Naive thymus-derived CD4-positive, alpha-beta T cell (primary cell): ENCODE measurements at regions not wholly inside any gene's neighbourhood (a gene's known extent, or its start where the extent isn't known, plus 50 kb on each side); places are given as distances from the start of the nearest gene placed in this dataset.

Source experiments
- ATAC-seq: fragments of 150-1000 bp; cut with Tn5 transposase; 2 replicates; pipeline ENCODE4 v1.10.0; 2021; ENCODE audit warnings: mild to moderate bottlenecking, moderate library complexity
- CTCF ChIA-PET: fragments of 350-600 bp; sonication (Branson Sonifier 250); formaldehyde crosslinking; loops from one replicate; lab custom pipeline; 2021; ENCODE audit warnings: antibody characterized with exemption; lab: Charles Lee
- POLR2A ChIA-PET: fragments of 350-600 bp; sonication (Branson Sonifier 250); formaldehyde crosslinking; loops from one replicate; lab custom pipeline; 2021; ENCODE audit warnings: antibody characterized with exemption, inconsistent platforms; lab: Charles Lee
- DNase-seq, 9 donors: peaks; one replicate each; pipeline versions ENCODE4 v3.0.0 to v3.0.0-alpha.2; 2020 to 2022; ENCODE audit warnings: mixed read lengths in 1 of 9
- H3K27ac ChIP-seq: one replicate; pipeline ENCODE4 v1.7.0; 2013; ENCODE audit warnings: mild to moderate bottlenecking, low read depth, low read length, moderate library complexity
- H3K27me3 ChIP-seq, 2 donors: one replicate each; pipeline ENCODE4 v1.7.0; 2013; ENCODE audit warnings: low read length in 2 of 2, mild to moderate bottlenecking in 2 of 2, moderate library complexity in 2 of 2; ENCODE audit not compliant: control insufficient read depth in 2 of 2, insufficient read depth in 2 of 2
- H3K36me3 ChIP-seq, 3 experiments: 1 replicate in 2 of 3; 2 replicates in 1 of 3; pipeline ENCODE4 v1.7.0; 2013; ENCODE audit warnings: low read length in 3 of 3, mild to moderate bottlenecking in 3 of 3, moderate library complexity in 1 of 3; ENCODE audit not compliant: insufficient read depth in 3 of 3, control insufficient read depth in 2 of 3
- H3K4me1 ChIP-seq, 2 donors: one replicate each; pipeline ENCODE4 v1.7.0; 2013; ENCODE audit warnings: low read length in 2 of 2, mild to moderate bottlenecking in 2 of 2, moderate library complexity in 1 of 2; ENCODE audit not compliant: control insufficient read depth in 2 of 2, insufficient read depth in 2 of 2
- H3K4me3 ChIP-seq: 2 replicates; pipeline ENCODE4 v1.7.0; 2013; ENCODE audit warnings: mild to moderate bottlenecking, low read length
- H3K9me3 ChIP-seq, 3 experiments: 1 replicate in 2 of 3; 2 replicates in 1 of 3; pipeline ENCODE4 v1.7.0; 2013; ENCODE audit warnings: low read length in 3 of 3; ENCODE audit not compliant: control insufficient read depth in 2 of 3
- H3K27ac Mint-ChIP-seq, 9 donors: one replicate each; pipeline ENCODE4 v1.8.0; 2020 to 2022; ENCODE audit warnings: mixed read lengths in 9 of 9, mild to moderate bottlenecking in 8 of 9, moderate library complexity in 5 of 9, inconsistent platforms in 2 of 9
- H3K27me3 Mint-ChIP-seq, 5 donors: one replicate each; pipeline ENCODE4 v1.8.0; 2021 to 2022; ENCODE audit warnings: mixed read lengths in 5 of 5, mild to moderate bottlenecking in 1 of 5
- H3K36me3 Mint-ChIP-seq, 5 donors: one replicate each; pipeline ENCODE4 v1.8.0; 2020 to 2022; ENCODE audit warnings: mixed read lengths in 5 of 5, mild to moderate bottlenecking in 3 of 5, inconsistent platforms in 1 of 5
- H3K4me1 Mint-ChIP-seq, 7 donors: one replicate each; pipeline ENCODE4 v1.8.0; 2020 to 2022; ENCODE audit warnings: mixed read lengths in 7 of 7, mild to moderate bottlenecking in 3 of 7, inconsistent platforms in 1 of 7
- H3K4me3 Mint-ChIP-seq, 10 donors: one replicate each; pipeline ENCODE4 v1.8.0; 2020 to 2022; ENCODE audit warnings: mild to moderate bottlenecking in 10 of 10, mixed read lengths in 10 of 10, moderate library complexity in 6 of 10, inconsistent platforms in 2 of 10
- H3K9me3 Mint-ChIP-seq, 11 donors: one replicate each; pipeline ENCODE4 v1.8.0; 2020 to 2022; ENCODE audit warnings: mixed read lengths in 11 of 11, mild to moderate bottlenecking in 4 of 11, inconsistent platforms in 1 of 11, moderate library complexity in 1 of 11
- intact Hi-C, 2 donors: fragments of 100-400 bp; cut with micrococcal nuclease; formaldehyde crosslinking; loops; one replicate each; pipeline ENCODE4 v1.15.1; 2023

- intact Hi-C loops: no loop called here
- Mint-ChIP-seq H3K4me1 (peaks cover 0 to 5% (median 0%) of the 10 kb centered on the region in 7 donors), H3K27me3 (no peaks in the 10 kb centered on the region), H3K36me3 (no peaks in the 10 kb centered on the region), H3K9me3 (peaks cover 0 to 6% (median 0%) of the 10 kb centered on the region in 11 donors), H3K27ac (no peak overlapping the region), H3K4me3 (no peak overlapping the region)
- no peak overlapping the region for H3K27ac ChIP-seq
- no peaks in the 10 kb centered on the region for H3K36me3 ChIP-seq
- no peak for ATAC-seq
- DNase-seq: peak in 3 of 9 donors; percentile 18 to 33 (median 19)
- CTCF ChIA-PET: no interaction called here
- H3K27me3 ChIP-seq: no peaks in the 10 kb centered on the region
- POLR2A ChIA-PET: no interaction called here
- H3K4me3 ChIP-seq: no peak overlapping the region
- no peaks in the 10 kb centered on the region for H3K4me1 ChIP-seq
- no peaks in the 10 kb centered on the region for H3K9me3 ChIP-seq
Observed at GRCh38 chrX:82218361-82218760, 1016.5 kb downstream of the SH3BGRL start.

DNA sequence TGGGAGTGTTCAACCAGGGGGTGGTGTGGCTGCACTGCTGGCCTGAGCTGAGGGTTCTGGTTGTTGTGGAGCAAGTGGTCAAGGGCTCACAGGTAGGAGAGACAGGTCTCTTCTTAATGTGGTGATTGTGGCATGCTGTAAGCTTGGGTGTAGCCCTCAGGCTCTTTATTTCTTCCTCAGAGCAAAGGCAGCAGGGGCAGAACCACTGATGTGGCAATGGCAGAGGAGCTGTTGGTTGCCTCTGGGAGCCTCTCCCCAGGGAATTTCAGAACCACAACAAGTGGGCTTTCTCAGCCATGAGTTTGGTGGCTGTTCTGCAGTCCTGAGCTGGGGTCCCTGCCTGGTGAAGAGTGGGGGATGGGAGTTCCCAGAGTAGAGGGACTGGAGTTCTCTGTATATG is 1017.2 kb downstream of the SH3BGRL start:
- ATAC-seq (no peak), DNase-seq (no peak)
- peaks cover 0 to 5% (median 0%) of the 10 kb centered on the region in 7 donors for H3K4me1 Mint-ChIP-seq
- H3K27ac Mint-ChIP-seq: no peak overlapping the region
- Histone ChIP-seq H3K9me3 (no peaks in the 10 kb centered on the region), H3K27me3 (no peaks in the 10 kb centered on the region), H3K36me3 (no peaks in the 10 kb centered on the region), H3K27ac (no peak overlapping the region), H3K4me3 (no peak overlapping the region), H3K4me1 (no peaks in the 10 kb centered on the region)
- H3K27me3 Mint-ChIP-seq: no peaks in the 10 kb centered on the region
- intact Hi-C loops: no loop called here
- no peak overlapping the region for H3K4me3 Mint-ChIP-seq
- H3K9me3 Mint-ChIP-seq: peaks cover 0 to 6% (median 2%) of the 10 kb centered on the region in 11 donors
- POLR2A ChIA-PET: no interaction called here
- CTCF ChIA-PET: no interaction called here
- no peaks in the 10 kb centered on the region for H3K36me3 Mint-ChIP-seq

DNA sequence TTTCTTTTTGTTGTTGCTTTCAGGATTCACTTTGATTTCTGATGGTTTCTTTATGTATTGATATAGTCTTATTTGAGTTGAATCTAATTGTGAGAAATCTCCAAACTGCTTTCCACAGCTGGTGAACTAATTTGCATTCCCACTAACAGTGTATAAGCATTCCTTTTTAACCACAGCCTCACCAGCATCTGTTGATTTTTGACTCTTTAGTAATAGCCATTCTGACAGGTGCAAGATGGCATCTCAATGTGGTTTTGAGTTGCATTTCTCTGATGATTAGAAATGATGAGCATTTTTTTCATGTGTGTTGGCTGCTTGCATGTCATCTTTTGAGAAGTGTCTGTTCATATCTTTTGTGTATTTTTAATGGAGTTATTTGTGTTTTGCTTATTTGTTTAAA is 1023.1 kb downstream of the SH3BGRL start:
- H3K4me1 ChIP-seq: no peaks in the 10 kb centered on the region
- H3K4me3 Mint-ChIP-seq: no peak overlapping the region
- DNase-seq (no peak), ATAC-seq (no peak)
- no peaks in the 10 kb centered on the region for H3K9me3 ChIP-seq
- POLR2A ChIA-PET: no interaction called here
- intact Hi-C loops: no loop called here
- H3K4me1 Mint-ChIP-seq: no peaks in the 10 kb centered on the region
- no peaks in the 10 kb centered on the region for H3K27me3 ChIP-seq
- H3K36me3 Mint-ChIP-seq: no peaks in the 10 kb centered on the region
- no peak overlapping the region for H3K27ac ChIP-seq
- H3K27ac Mint-ChIP-seq: no peak overlapping the region
- no peaks in the 10 kb centered on the region for H3K27me3 Mint-ChIP-seq
- H3K4me3 ChIP-seq: no peak overlapping the region
- CTCF ChIA-PET: no interaction called here
- peaks cover 0 to 23% (median 0%) of the 10 kb centered on the region in 11 donors for H3K9me3 Mint-ChIP-seq
- H3K36me3 ChIP-seq: no peaks in the 10 kb centered on the region

GRCh38 chrX:82230013-82230412 is 1028.1 kb downstream of the SH3BGRL start:
- ATAC-seq: no peak
- H3K27ac Mint-ChIP-seq: no peak overlapping the region

DNA sequence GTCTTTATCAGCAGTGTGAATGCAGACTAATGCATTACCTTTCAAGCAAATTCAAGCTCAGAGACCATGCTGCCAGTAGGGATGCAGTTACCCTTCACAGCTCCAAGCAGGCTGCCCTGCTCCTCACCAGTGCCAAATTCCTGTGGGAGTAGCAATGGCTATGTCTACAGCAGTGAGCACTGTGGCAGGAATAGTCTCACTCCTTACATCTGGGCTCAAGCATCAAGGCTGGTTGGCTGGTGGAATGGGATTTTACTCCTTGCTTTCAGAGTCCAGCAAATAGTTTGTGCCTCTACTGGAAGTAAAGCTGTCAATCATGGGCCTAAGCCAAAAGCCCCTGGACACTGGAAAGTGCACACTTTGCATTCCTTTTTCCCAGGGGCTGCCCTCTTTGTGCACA is 1030.8 kb downstream of the SH3BGRL start:
- Mint-ChIP-seq H3K9me3 (peaks cover 0 to 29% (median 11%) of the 10 kb centered on the region in 11 donors), H3K4me3 (no peak overlapping the region), H3K27ac (no peak overlapping the region), H3K4me1 (no peaks in the 10 kb centered on the region), H3K36me3 (peaks cover 0 to 7% (median 0%) of the 10 kb centered on the region in 5 donors), H3K27me3 (no peaks in the 10 kb centered on the region)
- Histone ChIP-seq H3K9me3 (peaks cover 0 to 14% (median 0%) of the 10 kb centered on the region in 3 experiments), H3K4me3 (no peak overlapping the region), H3K27me3 (no peaks in the 10 kb centered on the region), H3K27ac (no peak overlapping the region), H3K4me1 (no peaks in the 10 kb centered on the region), H3K36me3 (no peaks in the 10 kb centered on the region)
- no peak for DNase-seq
- POLR2A ChIA-PET: interaction anchor here (0.6 kb wide), 1 partner anchor 49 kb away, joined by 3 read pairs; no protein-coding TSS in a partner anchor
- CTCF ChIA-PET: no interaction called here
- ATAC-seq: no peak
- intact Hi-C loops: no loop called here

More at GRCh38 chrX:82230013-82230412, 1028.1 kb downstream of the SH3BGRL start:
- no peak for DNase-seq
- Histone ChIP-seq H3K9me3 (no peaks in the 10 kb centered on the region), H3K27ac (no peak overlapping the region), H3K36me3 (no peaks in the 10 kb centered on the region), H3K27me3 (no peaks in the 10 kb centered on the region), H3K4me1 (no peaks in the 10 kb centered on the region), H3K4me3 (no peak overlapping the region)
- peaks cover 0 to 27% (median 0%) of the 10 kb centered on the region in 11 donors for H3K9me3 Mint-ChIP-seq
- no peak overlapping the region for H3K4me3 Mint-ChIP-seq
- no peaks in the 10 kb centered on the region for H3K4me1 Mint-ChIP-seq
- no peaks in the 10 kb centered on the region for H3K36me3 Mint-ChIP-seq
- ChIA-PET CTCF (interaction anchor here (0.6 kb wide), 1 partner anchor 49 kb away, joined by 5 read pairs; no protein-coding TSS in a partner anchor), POLR2A (no interaction called here)
- no peaks in the 10 kb centered on the region for H3K27me3 Mint-ChIP-seq
- intact Hi-C loops: no loop called here

- H3K27ac Mint-ChIP-seq: no peak overlapping the region
- Histone ChIP-seq H3K4me3 (no peak overlapping the region), H3K27me3 (no peaks in the 10 kb centered on the region), H3K9me3 (peaks cover 0 to 22% (median 0%) of the 10 kb centered on the region in 3 experiments), H3K36me3 (no peaks in the 10 kb centered on the region), H3K4me1 (no peaks in the 10 kb centered on the region), H3K27ac (no peak overlapping the region)
- peaks cover 2 to 38% (median 12%) of the 10 kb centered on the region in 11 donors for H3K9me3 Mint-ChIP-seq
- H3K4me3 Mint-ChIP-seq: no peak overlapping the region
- no peaks in the 10 kb centered on the region for H3K27me3 Mint-ChIP-seq
- ATAC-seq (no peak), DNase-seq (no peak)
- H3K4me1 Mint-ChIP-seq: no peaks in the 10 kb centered on the region
- intact Hi-C loops: no loop called here
- peaks cover 0 to 11% (median 0%) of the 10 kb centered on the region in 5 donors for H3K36me3 Mint-ChIP-seq
- ChIA-PET POLR2A (no interaction called here), CTCF (no interaction called here)
Observed at GRCh38 chrX:82237328-82237727, 1035.4 kb downstream of the SH3BGRL start.
